H9 (cell line): ENCODE measurements at regions not wholly inside any gene's neighbourhood (a gene's known extent, or its start where the extent isn't known, plus 50 kb on each side); places are given as distances from the start of the nearest gene placed in this dataset.

Experiments used
- DNase-seq: peaks from one replicate; pipeline ENCODE4 v3.0.0-alpha.2; 2017
- H2AFZ ChIP-seq: one replicate; pipeline ENCODE4 v1.6.1; 2013; ENCODE audit warnings: mild to moderate bottlenecking, low read length, control low read depth, moderate library complexity
- H2AK5ac ChIP-seq: 2 replicates; pipeline ENCODE4 v1.6.1; 2013; ENCODE audit warnings: low read length, control low read depth, mixed read lengths; ENCODE audit not compliant: insufficient read length
- H2BK120ac ChIP-seq: one replicate; pipeline ENCODE4 v1.6.1; 2013; ENCODE audit warnings: low read depth, mild to moderate bottlenecking, low read length, control low read depth, inconsistent platforms; ENCODE audit not compliant: poor library complexity, severe bottlenecking
- H2BK12ac ChIP-seq: 2 replicates; pipeline ENCODE4 v1.6.1; 2013; ENCODE audit warnings: low read length, control low read depth, mixed read lengths, low read depth; ENCODE audit not compliant: insufficient read length
- H2BK15ac ChIP-seq: 2 replicates; pipeline ENCODE4 v1.6.1; 2013; ENCODE audit warnings: low read depth, low read length, control low read depth
- H2BK20ac ChIP-seq: one replicate; pipeline ENCODE4 v1.6.1; 2013; ENCODE audit warnings: low read depth, mild to moderate bottlenecking, low read length, control low read depth, inconsistent platforms; ENCODE audit not compliant: poor library complexity, severe bottlenecking
- H2BK5ac ChIP-seq: 2 replicates; pipeline ENCODE4 v1.6.1; 2013; ENCODE audit warnings: low read length, control low read depth, mixed read lengths; ENCODE audit not compliant: insufficient read length
- H3K14ac ChIP-seq: 2 replicates; pipeline ENCODE4 v1.6.1; 2013; ENCODE audit warnings: low read length, control low read depth; ENCODE audit not compliant: insufficient read depth
- H3K18ac ChIP-seq: 2 replicates; pipeline ENCODE4 v1.6.1; 2013; ENCODE audit warnings: low read depth, mild to moderate bottlenecking, mixed read lengths, low read length, control low read depth; ENCODE audit not compliant: insufficient read length
- H3K23ac ChIP-seq: 2 replicates; pipeline ENCODE4 v1.6.1; 2013; ENCODE audit warnings: low read length, control low read depth, mixed read lengths, low read depth; ENCODE audit not compliant: insufficient read length
- H3K23me2 ChIP-seq: 2 replicates; pipeline ENCODE4 v1.6.1; 2013; ENCODE audit warnings: low read depth, mild to moderate bottlenecking, mixed read lengths, low read length, control low read depth; ENCODE audit not compliant: insufficient read length, poor library complexity, severe bottlenecking
- H3K27ac ChIP-seq: 2 replicates; pipeline ENCODE4 v1.5.1; 2013; ENCODE audit warnings: low read length, control low read depth, mixed read lengths, low read depth; ENCODE audit not compliant: insufficient read length
- H3K27me3 ChIP-seq: 2 replicates; pipeline ENCODE4 v1.6.1; 2013; ENCODE audit warnings: low read length, control low read depth, inconsistent platforms; ENCODE audit not compliant: insufficient read depth
- H3K4ac ChIP-seq: 2 replicates; pipeline ENCODE4 v1.6.1; 2013; ENCODE audit warnings: low read depth, mild to moderate bottlenecking, control low read depth, inconsistent platforms, low read length, moderate library complexity
- H3K4me1 ChIP-seq: 2 replicates; pipeline ENCODE4 v1.6.1; 2013; ENCODE audit warnings: low read length, control low read depth, inconsistent platforms; ENCODE audit not compliant: insufficient read depth
- H3K4me2 ChIP-seq: 2 replicates; pipeline ENCODE4 v1.6.1; 2013; ENCODE audit warnings: low read length, control low read depth, mixed read lengths; ENCODE audit not compliant: insufficient read length, insufficient read depth
- H3K56ac ChIP-seq: 2 replicates; pipeline ENCODE4 v1.6.1; 2013; ENCODE audit warnings: low read depth, mild to moderate bottlenecking, mixed read lengths, low read length, control low read depth; ENCODE audit not compliant: insufficient read length
- H3K79me1 ChIP-seq: 2 replicates; pipeline ENCODE4 v1.6.1; 2013; ENCODE audit warnings: low read depth, mild to moderate bottlenecking, moderate library complexity, low read length, control low read depth, inconsistent platforms; ENCODE audit not compliant: insufficient read depth, poor library complexity, severe bottlenecking
- H3K79me2 ChIP-seq: 2 replicates; pipeline ENCODE4 v1.6.1; 2013; ENCODE audit warnings: low read length, control low read depth, inconsistent platforms; ENCODE audit not compliant: insufficient read depth
- H3K9ac ChIP-seq: 2 replicates; pipeline ENCODE4 v1.6.1; 2013; ENCODE audit warnings: low read length, control low read depth, mixed read lengths; ENCODE audit not compliant: insufficient read length; ENCODE audit errors: extremely low read depth
- H3K9me3 ChIP-seq: one replicate; pipeline ENCODE4 v1.6.1; 2013; ENCODE audit warnings: low read depth, low read length, inconsistent platforms; ENCODE audit not compliant: control insufficient read depth
- H3T11ph ChIP-seq: one replicate; pipeline ENCODE4 v1.6.1; 2013; ENCODE audit warnings: mild to moderate bottlenecking, low read length, control low read depth, inconsistent platforms
- H4K20me1 ChIP-seq: one replicate; pipeline ENCODE4 v1.6.1; 2013; ENCODE audit not compliant: control insufficient read depth, insufficient read length, insufficient read depth
- H4K5ac ChIP-seq: 2 replicates; pipeline ENCODE4 v1.6.1; 2013; ENCODE audit warnings: low read depth, mild to moderate bottlenecking, mixed read lengths, low read length, control low read depth; ENCODE audit not compliant: insufficient read length
- H4K8ac ChIP-seq: replicated peaks from 2 replicates; pipeline ENCODE4 v1.6.1; 2013; ENCODE audit warnings: low read length, control low read depth, mixed read lengths, low read depth; ENCODE audit not compliant: insufficient read length
- H4K91ac ChIP-seq: 2 replicates; pipeline ENCODE4 v1.6.1; 2013; ENCODE audit warnings: low read depth, mild to moderate bottlenecking, moderate library complexity, mixed read lengths, low read length, control low read depth; ENCODE audit not compliant: insufficient read length
- H3K27ac Mint-ChIP-seq, 3 experiments: 2 replicates in 2 of 3; 3 replicates in 1 of 3; pipeline ENCODE4 v1.8.0; 2020 to 2021; ENCODE audit warnings: mixed read lengths in 3 of 3, mild to moderate bottlenecking in 1 of 3, moderate library complexity in 1 of 3
- H3K27me3 Mint-ChIP-seq: 2 replicates; pipeline ENCODE4 v1.8.0; 2021; ENCODE audit warnings: low read depth, mild to moderate bottlenecking, moderate library complexity, mixed read lengths
- H3K36me3 Mint-ChIP-seq, 3 experiments: 2 replicates in 2 of 3; 3 replicates in 1 of 3; pipeline ENCODE4 v1.8.0; 2020 to 2021; ENCODE audit warnings: low read depth in 3 of 3, mixed read lengths in 3 of 3; ENCODE audit not compliant: insufficient read depth in 1 of 3
- H3K4me1 Mint-ChIP-seq, 2 experiments: 2 replicates each; pipeline ENCODE4 v1.8.0; 2020; ENCODE audit warnings: mixed read lengths in 2 of 2
- H3K4me3 Mint-ChIP-seq, 2 experiments: 2 replicates in 1 of 2; 3 replicates in 1 of 2; pipeline ENCODE4 v1.8.0; 2020 to 2021; ENCODE audit warnings: mild to moderate bottlenecking in 2 of 2, mixed read lengths in 2 of 2, moderate library complexity in 1 of 2
- H3K9me3 Mint-ChIP-seq, 2 experiments: 2 replicates in 1 of 2; 3 replicates in 1 of 2; pipeline ENCODE4 v1.8.0; 2020; ENCODE audit warnings: mild to moderate bottlenecking in 2 of 2, mixed read lengths in 2 of 2, moderate library complexity in 1 of 2
- WGBS: extraction: QIAGEN DNeasy Blood & Tissue Kit; methylation state at CpG from one replicate; pipeline ENCODE4 v1.1.7; 2013; ENCODE audit warnings: missing lambda C conversion rate, low lambda C conversion rate, mixed read lengths; ENCODE audit not compliant: insufficient read length; ENCODE audit errors: extremely low coverage; 5-methylcytosine and 5-hydroxymethylcytosine counted together
- TF ChIP-seq, protein P1 (sequence below): fragments of 200-600 bp; sonication (generic); conservative IDR thresholded peaks from 3 replicates; pipeline ENCODE4 v1.8.0; 2021; ENCODE audit warnings: antibody characterized with exemption, mild to moderate bottlenecking

DNA sequence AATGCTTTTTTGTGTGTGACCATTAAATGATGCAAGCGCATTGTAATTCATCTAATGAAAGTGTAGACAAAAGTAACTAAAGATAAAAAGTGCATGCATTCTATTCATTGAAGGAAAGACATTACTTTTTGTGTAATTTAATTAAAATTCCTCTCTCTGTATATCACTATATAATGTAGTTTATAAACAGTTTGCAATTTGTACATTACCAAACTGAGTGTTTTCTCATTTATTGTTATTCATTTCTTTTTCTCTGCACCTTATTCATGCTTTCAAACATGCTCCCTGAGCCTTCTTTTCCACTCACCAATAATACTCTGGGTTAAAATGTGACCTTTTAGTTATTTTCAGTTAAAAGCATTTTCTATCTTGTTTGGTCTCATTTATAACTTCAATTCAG, 713.7 kb upstream of the AADAT start:
- Histone ChIP-seq H4K5ac (no peak overlapping the region), H3K9ac (no peak overlapping the region), H2BK12ac (no peak overlapping the region), H4K20me1 (no peaks in the 10 kb centered on the region), H3K27ac (no peak overlapping the region), H2AFZ (no peak overlapping the region), H2BK20ac (no peak overlapping the region), H4K8ac (no peak overlapping the region), H3K23ac (no peak overlapping the region), H3K23me2 (no peaks in the 10 kb centered on the region), H2BK5ac (no peak overlapping the region), H3K18ac (no peak overlapping the region), H3K4ac (no peak overlapping the region), H4K91ac (no peak overlapping the region), H3K4me2 (no peak overlapping the region), H3K4me1 (no peaks in the 10 kb centered on the region), H3T11ph (no peak overlapping the region), H3K79me2 (no peaks in the 10 kb centered on the region), H2BK120ac (no peak overlapping the region), H2BK15ac (no peak overlapping the region), H3K9me3 (no peaks in the 10 kb centered on the region), H3K56ac (no peak overlapping the region), H3K27me3 (no peaks in the 10 kb centered on the region), H3K14ac (no peak overlapping the region), H2AK5ac (no peak overlapping the region), H3K79me1 (no peaks in the 10 kb centered on the region)
- H3K27me3 Mint-ChIP-seq = no peaks in the 10 kb centered on the region
- H3K4me3 Mint-ChIP-seq = no peak overlapping the region
- no CpG with 5 or more reads among the region's 1 CpG for WGBS
- H3K9me3 Mint-ChIP-seq = no peaks in the 10 kb centered on the region
- H3K27ac Mint-ChIP-seq = no peak overlapping the region; a peak in 1 of 7 replicates
- DNase-seq = no peak
- H3K36me3 Mint-ChIP-seq = peaks cover 0 to 2% (median 0%) of the 10 kb centered on the region in 3 experiments; a peak in 1 of 7 replicates
- TF ChIP-seq, protein P1, sequence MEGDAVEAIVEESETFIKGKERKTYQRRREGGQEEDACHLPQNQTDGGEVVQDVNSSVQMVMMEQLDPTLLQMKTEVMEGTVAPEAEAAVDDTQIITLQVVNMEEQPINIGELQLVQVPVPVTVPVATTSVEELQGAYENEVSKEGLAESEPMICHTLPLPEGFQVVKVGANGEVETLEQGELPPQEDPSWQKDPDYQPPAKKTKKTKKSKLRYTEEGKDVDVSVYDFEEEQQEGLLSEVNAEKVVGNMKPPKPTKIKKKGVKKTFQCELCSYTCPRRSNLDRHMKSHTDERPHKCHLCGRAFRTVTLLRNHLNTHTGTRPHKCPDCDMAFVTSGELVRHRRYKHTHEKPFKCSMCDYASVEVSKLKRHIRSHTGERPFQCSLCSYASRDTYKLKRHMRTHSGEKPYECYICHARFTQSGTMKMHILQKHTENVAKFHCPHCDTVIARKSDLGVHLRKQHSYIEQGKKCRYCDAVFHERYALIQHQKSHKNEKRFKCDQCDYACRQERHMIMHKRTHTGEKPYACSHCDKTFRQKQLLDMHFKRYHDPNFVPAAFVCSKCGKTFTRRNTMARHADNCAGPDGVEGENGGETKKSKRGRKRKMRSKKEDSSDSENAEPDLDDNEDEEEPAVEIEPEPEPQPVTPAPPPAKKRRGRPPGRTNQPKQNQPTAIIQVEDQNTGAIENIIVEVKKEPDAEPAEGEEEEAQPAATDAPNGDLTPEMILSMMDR = no peak
- no peaks in the 10 kb centered on the region; a peak in 1 of 4 replicates for H3K4me1 Mint-ChIP-seq
